ENCODE measurements at regions not wholly inside any gene's neighbourhood (a gene's known extent, or its start where the extent isn't known, plus 50 kb on each side); places are given as distances from the start of the nearest gene placed in this dataset.

GRCh38 chr9:69986970-69987369 is 56.7 kb upstream of the MAMDC2 start:
- WGBS, 2 donors, result 48 to 61% methylated on average over 5 of the region's 5 CpGs
- no peak overlapping the region for H3K4me3 ChIP-seq (ENCODE audit: low read depth, poor library complexity, severe bottlenecking)
- intact Hi-C loops (cut with DNase I; ENCODE audit: low total_unique reads), result loop anchor here (10.0 kb wide), 1 partner anchor 618 kb away; no protein-coding TSS in a partner anchor
- DNase-seq (ENCODE audit: low spot score in 2 of 2), result no peak
- TF ChIP-seq, protein P1, sequence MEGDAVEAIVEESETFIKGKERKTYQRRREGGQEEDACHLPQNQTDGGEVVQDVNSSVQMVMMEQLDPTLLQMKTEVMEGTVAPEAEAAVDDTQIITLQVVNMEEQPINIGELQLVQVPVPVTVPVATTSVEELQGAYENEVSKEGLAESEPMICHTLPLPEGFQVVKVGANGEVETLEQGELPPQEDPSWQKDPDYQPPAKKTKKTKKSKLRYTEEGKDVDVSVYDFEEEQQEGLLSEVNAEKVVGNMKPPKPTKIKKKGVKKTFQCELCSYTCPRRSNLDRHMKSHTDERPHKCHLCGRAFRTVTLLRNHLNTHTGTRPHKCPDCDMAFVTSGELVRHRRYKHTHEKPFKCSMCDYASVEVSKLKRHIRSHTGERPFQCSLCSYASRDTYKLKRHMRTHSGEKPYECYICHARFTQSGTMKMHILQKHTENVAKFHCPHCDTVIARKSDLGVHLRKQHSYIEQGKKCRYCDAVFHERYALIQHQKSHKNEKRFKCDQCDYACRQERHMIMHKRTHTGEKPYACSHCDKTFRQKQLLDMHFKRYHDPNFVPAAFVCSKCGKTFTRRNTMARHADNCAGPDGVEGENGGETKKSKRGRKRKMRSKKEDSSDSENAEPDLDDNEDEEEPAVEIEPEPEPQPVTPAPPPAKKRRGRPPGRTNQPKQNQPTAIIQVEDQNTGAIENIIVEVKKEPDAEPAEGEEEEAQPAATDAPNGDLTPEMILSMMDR (IDR thresholded peaks at IDR 0.05), result no peak

DNA sequence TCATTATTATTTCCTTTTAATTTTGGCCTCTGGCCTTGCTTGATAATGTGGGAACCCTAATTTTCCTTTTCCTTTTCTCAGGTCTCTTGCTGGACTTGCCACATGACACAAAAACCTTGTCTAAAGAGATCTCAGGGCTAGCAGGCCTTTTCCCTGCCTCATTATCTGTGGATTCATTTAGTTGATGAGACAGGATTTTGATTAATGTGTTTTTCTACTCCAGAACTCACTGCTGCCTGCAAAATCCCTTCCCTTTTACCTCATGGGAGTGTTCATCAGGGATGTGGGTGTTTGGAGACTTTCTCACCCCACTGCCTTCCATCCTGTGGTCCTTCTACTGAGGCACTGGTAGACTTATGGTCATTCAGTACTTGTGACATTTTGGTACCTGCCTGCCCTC is 56.2 kb upstream of the MAMDC2 start:
- intact Hi-C loops (cut with DNase I; ENCODE audit: low total_unique reads), result loop anchor here (10.0 kb wide), 1 partner anchor 617 kb away; no protein-coding TSS in a partner anchor

GRCh38 chr9:69993110-69993509 is 50.5 kb upstream of the MAMDC2 start:
- TF ChIP-seq, protein P1 (IDR thresholded peaks at IDR 0.05), result no peak
- TF ChIP-seq POLR2A (IDR thresholded peaks at IDR 0.05), result no peak
- no peak overlapping the region for H3K4me3 ChIP-seq (ENCODE audit: low read depth, poor library complexity, severe bottlenecking)
- DNase-seq (ENCODE audit: low spot score in 2 of 2), result no peak
- intact Hi-C loops (cut with DNase I; ENCODE audit: low total_unique reads), result no loop called here
- 40 to 43% methylated on average over 2 of the region's 2 CpGs for WGBS, 2 donors

More for the DNA sequence above, 56.2 kb upstream of the MAMDC2 start:
- no peak for TF ChIP-seq POLR2A (IDR thresholded peaks at IDR 0.05)
- TF ChIP-seq, protein P1 (IDR thresholded peaks at IDR 0.05), result no peak
- no peak for DNase-seq (ENCODE audit: low spot score in 2 of 2)
- H3K4me3 ChIP-seq (ENCODE audit: low read depth, poor library complexity, severe bottlenecking), result no peak overlapping the region
